HG02610 (cell line): ENCODE measurements at regions not wholly inside any gene's neighbourhood (a gene's known extent, or its start where the extent isn't known, plus 50 kb on each side); places are given as distances from the start of the nearest gene placed in this dataset.
"Not testable (repeated sequence)": the region's sequence is repeated elsewhere in the genome, so short reads cannot be mapped to it uniquely, and the experiment has no call there.

Source experiments
- ATAC-seq: cut with Tn5 transposase; IDR thresholded peaks from one replicate; pipeline ENCODE4 v1.9.1; 2021; ENCODE audit warnings: mild to moderate bottlenecking, moderate library complexity; ENCODE audit not compliant: unreplicated experiment

- ATAC-seq = no peak
These were observed 897.3 kb upstream of the DDX18 start for GRCh38 chr2:116917196-116917595.

GRCh38 chr2:116918574-116918973 is 895.9 kb upstream of the DDX18 start:
- no peak for ATAC-seq

- ATAC-seq = no peak
These were observed 892.1 kb upstream of the DDX18 start for GRCh38 chr2:116922414-116922813.

GRCh38 chr2:116924509-116924908 is 890.0 kb upstream of the DDX18 start:
- no peak for ATAC-seq

- ATAC-seq = no peak
These were observed 879.2 kb upstream of the DDX18 start for GRCh38 chr2:116935097-116935814.

- ATAC-seq = no peak
These were observed 866.2 kb upstream of the DDX18 start for GRCh38 chr2:116948258-116948657.

GRCh38 chr2:116949249-116949648 is 865.2 kb upstream of the DDX18 start:
- ATAC-seq = no peak

- no peak for ATAC-seq
These were observed 862.2 kb upstream of the DDX18 start for GRCh38 chr2:116952254-116952653.

GRCh38 chr2:116955646-116956045 is 858.8 kb upstream of the DDX18 start:
- ATAC-seq = no peak

GRCh38 chr2:116975608-116976007 is 838.9 kb upstream of the DDX18 start:
- ATAC-seq = no peak

- no peak for ATAC-seq
These were observed 834.4 kb upstream of the DDX18 start for GRCh38 chr2:116979916-116980764.

- no peak for ATAC-seq
These were observed 827.0 kb upstream of the DDX18 start for GRCh38 chr2:116987447-116987846.

GRCh38 chr2:116988303-116988702 is 826.2 kb upstream of the DDX18 start:
- no peak for ATAC-seq

GRCh38 chr2:117019357-117019756 is 795.1 kb upstream of the DDX18 start:
- no peak for ATAC-seq

- ATAC-seq = no peak
These were observed 786.8 kb upstream of the DDX18 start for GRCh38 chr2:117027646-117028045.

- not testable (repeated sequence) for ATAC-seq
These were observed 785.8 kb upstream of the DDX18 start for GRCh38 chr2:117028708-117029107.

- no peak for ATAC-seq
These were observed 758.8 kb upstream of the DDX18 start for GRCh38 chr2:117055499-117056375.

GRCh38 chr2:117056376-117056748 is 758.1 kb upstream of the DDX18 start:
- ATAC-seq = no peak

GRCh38 chr2:117057016-117057415 is 757.5 kb upstream of the DDX18 start:
- ATAC-seq = no peak

GRCh38 chr2:117058366-117058765 is 756.1 kb upstream of the DDX18 start:
- ATAC-seq = peak; percentile 94

GRCh38 chr2:117064021-117064420 is 750.5 kb upstream of the DDX18 start:
- no peak for ATAC-seq
